GM12878 (cell line): ENCODE measurements at regions not wholly inside any gene's neighbourhood (a gene's known extent, or its start where the extent isn't known, plus 50 kb on each side); places are given as distances from the start of the nearest gene placed in this dataset.

Experiments
- ATAC-seq: fragments of 200-7000 bp; cut with Tn5 transposase; 3 replicates; pipeline ENCODE4 v1.9.1; 2020; ENCODE audit warnings: mild to moderate bottlenecking, moderate library complexity
- BruUV-seq: library from RNA; stranded (reverse); fragments of 400-500 nt; replicated peaks from 2 replicates; lab custom pipeline; 2021; lab: Mats Ljungman, UMichigan
- CTCF ChIA-PET: fragments of 300-600 bp; sonication (Branson Sonifier 250); formaldehyde crosslinking; extraction: SDS; loops from one replicate; lab custom pipeline; 2021; ENCODE audit warnings: inconsistent platforms; lab: Yijun Ruan, JAX
- POLR2A ChIA-PET: fragments of 350-600 bp; formaldehyde crosslinking; extraction: SDS; loops from one replicate; lab custom pipeline; 2021; ENCODE audit warnings: inconsistent platforms; lab: Charles Lee
- RAD21 ChIA-PET: fragments of 300-600 bp; sonication (Branson Sonifier 250); formaldehyde crosslinking; loops from one replicate; lab custom pipeline; 2023; ENCODE audit warnings: antibody characterized with exemption; ENCODE audit not compliant: unreplicated experiment; lab: Charles Lee
- SMC1A ChIA-PET: fragments of 300-600 bp; sonication (Branson Sonifier 250); formaldehyde crosslinking; loops from one replicate; lab custom pipeline; 2023; ENCODE audit not compliant: unreplicated experiment, uncharacterized antibody; lab: Charles Lee
- DNase-seq: peaks from one replicate; pipeline ENCODE4 v3.0.0-alpha.2; 2011; ENCODE audit warnings: low read depth, low spot score
- FAIRE-seq: peaks from 3 replicates; lab custom pipeline; 2011; peaks lifted over from hg19 to GRCh38; lab: Jason Lieb, UNC
- H2AFZ ChIP-seq: 2 replicates; pipeline ENCODE4 v1.6.0; 2011; ENCODE audit warnings: low read depth, low read length, control low read depth; ENCODE audit not compliant: control insufficient read depth
- H3K27ac ChIP-seq: 2 replicates; pipeline ENCODE4 v1.5.1; 2011; ENCODE audit warnings: control low read depth; ENCODE audit not compliant: control insufficient read depth, insufficient read depth
- H3K27me3 ChIP-seq, 2 experiments: replicated peaks in 1 of 2; 2 replicates each; pipeline versions ENCODE4 v1.6.0 to v1.6.1; 2011; ENCODE audit warnings: low read length in 1 of 2; ENCODE audit not compliant: control insufficient read depth in 2 of 2, insufficient read depth in 2 of 2
- H3K36me3 ChIP-seq, 2 experiments: 2 replicates each; pipeline ENCODE4 v1.5.1; 2011; ENCODE audit warnings: low read length in 1 of 2; ENCODE audit not compliant: control insufficient read depth in 2 of 2, insufficient read depth in 2 of 2
- H3K4me1 ChIP-seq: 2 replicates; pipeline ENCODE4 v1.6.1; 2011; ENCODE audit warnings: mild to moderate bottlenecking, low read length, moderate library complexity, mixed read lengths; ENCODE audit not compliant: control insufficient read depth, insufficient read depth
- H3K4me2 ChIP-seq: 2 replicates; pipeline ENCODE4 v1.6.0; 2011; ENCODE audit warnings: control low read depth; ENCODE audit not compliant: control insufficient read depth, insufficient read depth
- H3K4me3 ChIP-seq: fragments of 200-600 bp; sonication (generic); 2 replicates; pipeline ENCODE4 v1.5.1; 2016
- H3K79me2 ChIP-seq: 2 replicates; pipeline ENCODE4 v1.6.0; 2011; ENCODE audit warnings: low read length; ENCODE audit not compliant: control insufficient read depth, insufficient read depth
- H3K9ac ChIP-seq: 2 replicates; pipeline ENCODE4 v1.8.0; 2011; ENCODE audit warnings: low read length, control low read depth, mixed read lengths; ENCODE audit not compliant: control insufficient read depth, insufficient read depth
- H3K9me3 ChIP-seq: replicated peaks from 3 replicates; pipeline ENCODE4 v1.5.1; 2011; ENCODE audit warnings: mild to moderate bottlenecking, low read length; ENCODE audit not compliant: control insufficient read depth, insufficient read depth
- H4K20me1 ChIP-seq: 2 replicates; pipeline ENCODE4 v1.6.0; 2011; ENCODE audit not compliant: control insufficient read depth, insufficient read depth
- ATF3 ChIP-seq: IDR thresholded peaks from 2 replicates; pipeline ENCODE4 v1.6.1; 2011; ENCODE audit warnings: low read depth, mild to moderate bottlenecking, low read length, moderate library complexity, borderline replicate concordance; ENCODE audit errors: extremely low read depth
- BRCA1 ChIP-seq: IDR thresholded peaks from 2 replicates; pipeline ENCODE4 v1.6.1; 2011; ENCODE audit warnings: low read depth, low read length, improper control_type of control experiment
- CBX5 ChIP-seq: sonication (generic); IDR thresholded peaks from 2 replicates; pipeline ENCODE4 v1.6.1; 2016; ENCODE audit warnings: low read depth, moderate library complexity, mild to moderate bottlenecking, inconsistent platforms
- DPF2 ChIP-seq: fragments of 450-650 bp; IDR thresholded peaks from 2 replicates; pipeline ENCODE4 v1.6.1; 2017; ENCODE audit warnings: mild to moderate bottlenecking
- E2F4 ChIP-seq: IDR thresholded peaks from 2 replicates; pipeline ENCODE4 v1.6.1; 2012; ENCODE audit warnings: low read depth, low read length, improper control_type of control experiment
- ESRRA ChIP-seq: IDR thresholded peaks from 2 replicates; pipeline ENCODE4 v1.6.1; 2012; ENCODE audit warnings: mild to moderate bottlenecking, low read length, improper control_type of control experiment
- FOS ChIP-seq: IDR thresholded peaks from 3 replicates; pipeline ENCODE4 v1.6.1; 2011; ENCODE audit warnings: borderline replicate concordance; ENCODE audit not compliant: insufficient read length; ENCODE audit errors: extremely low read depth
- GATAD2B ChIP-seq: fragments of 450-650 bp; conservative IDR thresholded peaks from 2 replicates; pipeline ENCODE4 v1.6.1; 2017; ENCODE audit warnings: low read depth, mild to moderate bottlenecking, moderate library complexity
- HSF1 ChIP-seq: fragments of 150-350 bp; IDR thresholded peaks from 2 replicates; pipeline ENCODE4 v1.6.1; 2014; ENCODE audit warnings: mild to moderate bottlenecking, low read depth, low read length
- JUNB ChIP-seq: IDR thresholded peaks from 2 replicates; pipeline ENCODE4 v1.6.1; 2016; ENCODE audit warnings: antibody characterized with exemption, mild to moderate bottlenecking
- MEF2B ChIP-seq: fragments of 450-650 bp; IDR thresholded peaks from 2 replicates; pipeline ENCODE4 v1.6.1; 2018; ENCODE audit warnings: mild to moderate bottlenecking, moderate library complexity; ENCODE audit not compliant: partially characterized antibody, poor library complexity, severe bottlenecking
- RBBP5 ChIP-seq: fragments of 200-600 bp; sonication (generic); conservative IDR thresholded peaks from 2 replicates; pipeline ENCODE4 v1.6.1; 2016
- RFX5 ChIP-seq: IDR thresholded peaks from 2 replicates; pipeline ENCODE4 v1.6.1; 2011; ENCODE audit warnings: low read depth, low read length, improper control_type of control experiment
- TAF1 ChIP-seq: IDR thresholded peaks from 2 replicates; pipeline ENCODE4 v1.6.1; 2011; ENCODE audit warnings: mild to moderate bottlenecking, low read depth, low read length, borderline replicate concordance
- TBL1XR1 ChIP-seq: IDR thresholded peaks from 2 replicates; pipeline ENCODE4 v1.6.1; 2012; ENCODE audit warnings: low read depth, low read length, improper control_type of control experiment
- TCF7 ChIP-seq: IDR thresholded peaks from 2 replicates; pipeline ENCODE4 v1.6.1; 2014; ENCODE audit warnings: antibody characterized with exemption, borderline replicate concordance
- ZBED1 ChIP-seq: IDR thresholded peaks from 2 replicates; pipeline ENCODE4 v1.6.1; 2016; ENCODE audit warnings: borderline replicate concordance
- in situ Hi-C: fragments of 300-500 bp; cut with MboI; formaldehyde crosslinking; loops from 9 replicates; pipeline ENCODE4 v1.14.3; 2018; ENCODE audit warnings: mixed read lengths
- intact Hi-C: fragments of 100-400 bp; cut with micrococcal nuclease; formaldehyde crosslinking; loops from one replicate; pipeline ENCODE4 v1.14.2; 2022; ENCODE audit not compliant: unreplicated experiment

GRCh38 chr3:176193032-176193730, 1004.1 kb downstream of the TBL1XR1 start:
- ChIA-PET POLR2A (no interaction called here), RAD21 (no interaction called here), CTCF (interaction anchor here (0.6 kb wide), 1 partner anchor 14 kb away, joined by 3 read pairs; no protein-coding TSS in a partner anchor), SMC1A (no interaction called here)
- no peaks in the 10 kb centered on the region for H3K79me2 ChIP-seq
- no peak overlapping the region for H3K4me3 ChIP-seq
- H3K9ac ChIP-seq: no peak overlapping the region
- H3K9me3 ChIP-seq: no peaks in the 10 kb centered on the region
- intact Hi-C loops: no loop called here
- FAIRE-seq (no peak), ATAC-seq (no peak), DNase-seq (no peak)
- no peak overlapping the region for H3K27ac ChIP-seq
- H3K27me3 ChIP-seq: no peaks in the 10 kb centered on the region
- no peak overlapping the region for H3K4me2 ChIP-seq
- no peaks in the 10 kb centered on the region for H4K20me1 ChIP-seq
- no peaks in the 10 kb centered on the region for H3K36me3 ChIP-seq
- no peak overlapping the region for H2AFZ ChIP-seq
- H3K4me1 ChIP-seq: no peaks in the 10 kb centered on the region
- in situ Hi-C loops: no loop called here
- TF ChIP-seq FOS (no peak), TCF7 (no peak), JUNB (no peak), BRCA1 (no peak), ATF3 (no peak)
- no TSS peak for BruUV-seq

- DNase-seq (no peak), FAIRE-seq (no peak), ATAC-seq (no peak)
- Histone ChIP-seq H3K9me3 (no peaks in the 10 kb centered on the region), H3K9ac (no peak overlapping the region), H3K79me2 (no peaks in the 10 kb centered on the region), H3K36me3 (no peaks in the 10 kb centered on the region), H4K20me1 (no peaks in the 10 kb centered on the region), H2AFZ (no peak overlapping the region), H3K27me3 (no peaks in the 10 kb centered on the region), H3K4me2 (no peak overlapping the region), H3K4me3 (no peak overlapping the region), H3K4me1 (no peaks in the 10 kb centered on the region), H3K27ac (no peak overlapping the region)
- intact Hi-C loops: no loop called here
- in situ Hi-C loops: no loop called here
- ChIA-PET CTCF (no interaction called here), SMC1A (no interaction called here), RAD21 (no interaction called here), POLR2A (no interaction called here)
- BruUV-seq: no TSS peak
- TF ChIP-seq DPF2 (no peak), CBX5 (no peak), GATAD2B (no peak), E2F4 (no peak), RBBP5 (no peak), ESRRA (no peak), ZBED1 (no peak), MEF2B (no peak), TBL1XR1 (no peak), HSF1 (no peak), RFX5 (no peak), TAF1 (no peak)
Measured at GRCh38 chr3:176190755-176191154, 1006.5 kb downstream of the TBL1XR1 start.
